Thyroid gland (tissue), 4 donors: ENCODE measurements at regions not wholly inside any gene's neighbourhood (a gene's known extent, or its start where the extent isn't known, plus 50 kb on each side); places are given as distances from the start of the nearest gene placed in this dataset.

Experiments
- DNase-seq, 2 donors: peaks; one replicate each; pipeline ENCODE4 v3.0.0-alpha.2; 2019
- H3K27ac ChIP-seq, 3 donors: fragments of 200-600 bp; sonication (generic); 1 replicate in 2 of 3; 2 replicates in 1 of 3; pipeline ENCODE4 v1.5.1; 2016 to 2019; ENCODE audit warnings: mild to moderate bottlenecking in 1 of 3, moderate library complexity in 1 of 3
- H3K27me3 ChIP-seq: fragments of 200-600 bp; sonication (generic); one replicate; pipeline ENCODE4 v1.5.1; 2019
- H3K36me3 ChIP-seq, 2 donors: fragments of 200-600 bp; sonication (generic); one replicate each; pipeline ENCODE4 v1.5.1; 2016 to 2019
- H3K4me1 ChIP-seq, 2 donors: fragments of 200-600 bp; sonication (generic); one replicate each; pipeline ENCODE4 v1.5.1; 2017 to 2019
- H3K4me3 ChIP-seq, 3 donors: fragments of 200-600 bp; sonication (generic); replicated peaks in 1 of 3; 1 replicate in 2 of 3; 2 replicates in 1 of 3; pipeline ENCODE4 v1.5.1; 2016; ENCODE audit warnings: mild to moderate bottlenecking in 1 of 3
- H3K9me3 ChIP-seq: fragments of 200-600 bp; sonication (generic); one replicate; pipeline ENCODE4 v1.5.1; 2017
- POLR2A ChIP-seq, 2 donors: fragments of 450-650 bp; IDR thresholded peaks; one replicate each; pipeline ENCODE4 v1.6.1; 2017; ENCODE audit warnings: antibody characterized with exemption in 2 of 2, mild to moderate bottlenecking in 2 of 2, moderate library complexity in 1 of 2
- WGBS, 2 donors: methylation state at CpG; one replicate each; pipeline ENCODE4 v1.1.5; 2017; 5-methylcytosine and 5-hydroxymethylcytosine counted together
- intact Hi-C: fragments of 100-400 bp; cut with DNase I; formaldehyde crosslinking; loops from one replicate; pipeline ENCODE4 v1.15.1; 2023
- TF ChIP-seq, protein P1 (sequence below), 6 experiments: fragments of 200-600 bp in 3 of 6; fragments of 450-650 bp in 3 of 6; sonication (generic) in 3 of 6; IDR thresholded peaks; one replicate each; pipeline ENCODE4 v1.5.1; 2016 to 2019; ENCODE audit warnings: antibody characterized with exemption in 6 of 6, mild to moderate bottlenecking in 2 of 6, inconsistent platforms in 1 of 6, moderate library complexity in 1 of 6

DNA sequence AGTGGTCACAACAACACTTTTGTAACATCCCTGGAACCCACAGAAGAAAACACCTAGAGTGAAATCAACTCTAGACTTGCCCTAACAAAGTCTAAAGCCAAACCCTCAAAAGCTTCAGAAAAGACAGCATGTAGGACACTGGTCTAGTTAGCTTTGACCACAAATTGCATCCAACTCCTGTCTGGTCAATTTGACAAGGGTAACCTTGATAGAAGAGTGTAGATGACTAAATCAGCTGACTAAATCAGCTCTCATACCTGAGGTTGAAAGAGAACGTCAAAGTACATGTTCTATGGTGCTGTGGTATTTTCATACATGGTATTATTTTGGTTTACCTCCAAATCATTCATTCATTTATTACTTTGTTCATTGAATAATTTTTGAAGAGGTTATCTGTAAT, 272.8 kb downstream of the KLF5 start:
- H3K27ac ChIP-seq: no peak overlapping the region
- DNase-seq: no peak
- WGBS, 2 donors: 93 to 97% methylated on average over 1 of the region's 1 CpG
- H3K36me3 ChIP-seq: no peaks in the 10 kb centered on the region
- H3K27me3 ChIP-seq: no peaks in the 10 kb centered on the region
- TF ChIP-seq POLR2A (IDR thresholded peaks at IDR 0.05): no peak
- TF ChIP-seq, protein P1, sequence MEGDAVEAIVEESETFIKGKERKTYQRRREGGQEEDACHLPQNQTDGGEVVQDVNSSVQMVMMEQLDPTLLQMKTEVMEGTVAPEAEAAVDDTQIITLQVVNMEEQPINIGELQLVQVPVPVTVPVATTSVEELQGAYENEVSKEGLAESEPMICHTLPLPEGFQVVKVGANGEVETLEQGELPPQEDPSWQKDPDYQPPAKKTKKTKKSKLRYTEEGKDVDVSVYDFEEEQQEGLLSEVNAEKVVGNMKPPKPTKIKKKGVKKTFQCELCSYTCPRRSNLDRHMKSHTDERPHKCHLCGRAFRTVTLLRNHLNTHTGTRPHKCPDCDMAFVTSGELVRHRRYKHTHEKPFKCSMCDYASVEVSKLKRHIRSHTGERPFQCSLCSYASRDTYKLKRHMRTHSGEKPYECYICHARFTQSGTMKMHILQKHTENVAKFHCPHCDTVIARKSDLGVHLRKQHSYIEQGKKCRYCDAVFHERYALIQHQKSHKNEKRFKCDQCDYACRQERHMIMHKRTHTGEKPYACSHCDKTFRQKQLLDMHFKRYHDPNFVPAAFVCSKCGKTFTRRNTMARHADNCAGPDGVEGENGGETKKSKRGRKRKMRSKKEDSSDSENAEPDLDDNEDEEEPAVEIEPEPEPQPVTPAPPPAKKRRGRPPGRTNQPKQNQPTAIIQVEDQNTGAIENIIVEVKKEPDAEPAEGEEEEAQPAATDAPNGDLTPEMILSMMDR (IDR thresholded peaks at IDR 0.05): no peak
- intact Hi-C loops: no loop called here
- no peaks in the 10 kb centered on the region for H3K9me3 ChIP-seq
- no peaks in the 10 kb centered on the region for H3K4me1 ChIP-seq
- H3K4me3 ChIP-seq: no peak overlapping the region

DNA sequence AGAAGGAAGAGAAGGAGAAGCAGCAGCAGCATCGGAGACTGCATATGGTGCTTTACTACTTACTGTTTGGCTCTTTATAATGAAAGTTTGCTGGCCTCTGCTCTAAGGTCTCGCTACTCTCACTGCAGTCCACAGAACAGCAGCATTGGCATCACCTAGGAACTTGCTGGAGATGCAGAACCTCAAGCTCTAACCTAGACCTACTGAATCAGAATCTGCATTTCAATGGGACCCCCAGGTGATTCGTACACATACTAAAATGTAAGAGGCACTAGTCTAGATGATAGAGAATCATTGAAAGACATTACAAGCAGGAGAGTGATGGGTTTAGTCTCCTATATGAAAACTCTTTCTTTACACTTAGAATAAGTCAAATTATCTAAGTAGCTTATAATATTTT, 270.6 kb downstream of the KLF5 start:
- no peak for DNase-seq
- Histone ChIP-seq H3K4me1 (peaks cover 5 to 10% of the 10 kb centered on the region in 2 donors), H3K4me3 (no peak overlapping the region), H3K9me3 (no peaks in the 10 kb centered on the region), H3K36me3 (no peaks in the 10 kb centered on the region), H3K27ac (no peak overlapping the region), H3K27me3 (no peaks in the 10 kb centered on the region)
- intact Hi-C loops: no loop called here
- 82 to 85% methylated on average over 3 of the region's 3 CpGs for WGBS, 2 donors
- TF ChIP-seq, protein P1 (IDR thresholded peaks at IDR 0.05): no peak
- no peak for TF ChIP-seq POLR2A (IDR thresholded peaks at IDR 0.05)

DNA sequence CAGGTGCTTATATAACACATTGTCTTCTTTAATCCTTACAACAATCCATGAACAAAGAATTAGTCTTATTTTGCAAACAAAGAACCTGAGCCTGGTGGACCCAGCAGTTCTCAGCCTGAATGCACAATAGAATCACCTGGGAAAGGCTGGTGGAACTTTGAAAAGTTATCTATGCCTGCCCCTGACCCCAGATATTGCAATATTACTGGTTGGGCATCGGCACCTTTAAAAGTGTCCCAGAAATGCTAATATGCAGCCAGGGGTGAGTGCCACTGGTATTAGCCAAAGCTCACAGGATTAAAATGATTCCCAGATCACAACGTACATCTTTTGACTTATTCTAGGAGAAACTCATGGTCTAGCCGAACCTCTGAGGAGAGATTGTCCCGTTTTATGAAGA, 268.8 kb downstream of the KLF5 start:
- Histone ChIP-seq H3K9me3 (no peaks in the 10 kb centered on the region), H3K27ac (no peak overlapping the region), H3K4me3 (no peak overlapping the region), H3K36me3 (no peaks in the 10 kb centered on the region), H3K27me3 (no peaks in the 10 kb centered on the region), H3K4me1 (peaks cover 10 to 12% of the 10 kb centered on the region in 2 donors)
- TF ChIP-seq POLR2A (IDR thresholded peaks at IDR 0.05): no peak
- TF ChIP-seq, protein P1 (IDR thresholded peaks at IDR 0.05): no peak
- WGBS, 2 donors: 92 to 93% methylated on average over 4 of the region's 4 CpGs
- intact Hi-C loops: no loop called here
- DNase-seq: no peak

DNA sequence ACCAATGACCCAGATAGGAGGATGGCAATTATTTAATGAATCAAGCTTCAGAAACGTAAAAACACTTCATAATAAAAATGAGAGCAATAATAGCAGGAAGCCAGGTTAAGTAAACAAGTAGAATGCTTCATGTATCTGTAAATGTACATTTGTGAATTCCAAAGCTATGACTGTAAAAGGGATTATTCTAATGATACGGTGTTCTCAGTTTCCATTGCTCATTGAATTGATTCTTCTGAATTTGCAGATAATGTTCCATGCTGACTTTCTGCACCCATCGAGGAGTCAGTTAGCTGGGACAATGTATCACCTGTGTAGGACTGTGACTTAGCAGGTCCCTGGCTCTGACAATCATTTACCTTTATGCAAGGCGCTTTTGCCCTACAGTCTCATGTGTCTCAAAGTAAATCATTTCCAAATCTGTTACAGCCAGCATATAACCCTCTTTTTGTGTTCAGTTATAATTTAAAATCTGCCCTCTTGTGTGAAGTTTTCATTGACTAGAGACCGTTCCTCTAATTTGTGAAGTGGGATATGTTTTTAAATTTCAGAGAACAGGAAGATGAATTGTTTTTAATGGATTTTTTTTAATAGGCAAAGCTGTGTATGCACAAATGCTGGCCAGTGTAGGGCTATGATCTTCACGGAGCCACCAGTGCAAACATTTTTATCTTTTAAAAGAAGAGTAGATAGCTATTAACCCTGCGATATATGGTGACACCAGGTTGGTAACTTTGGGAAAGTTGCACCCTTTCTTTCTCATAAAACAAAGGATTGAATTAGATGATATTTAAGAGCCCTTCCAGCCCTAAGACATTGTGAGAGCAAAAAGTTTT, 267.1 kb downstream of the KLF5 start:
- no peaks in the 10 kb centered on the region for H3K36me3 ChIP-seq
- H3K27me3 ChIP-seq: no peaks in the 10 kb centered on the region
- no peak overlapping the region for H3K27ac ChIP-seq
- DNase-seq: no peak
- 79 to 83% methylated on average over 7 of the region's 7 CpGs for WGBS, 2 donors
- intact Hi-C loops: no loop called here
- no peaks in the 10 kb centered on the region for H3K9me3 ChIP-seq
- peaks cover 10 to 12% of the 10 kb centered on the region in 2 donors for H3K4me1 ChIP-seq
- TF ChIP-seq, protein P1 (IDR thresholded peaks at IDR 0.05): no peak
- no peak for TF ChIP-seq POLR2A (IDR thresholded peaks at IDR 0.05)
- no peak overlapping the region for H3K4me3 ChIP-seq
